Smooth muscle cell (in vitro differentiated cells): ENCODE measurements at regions not wholly inside any gene's neighbourhood (a gene's known extent, or its start where the extent isn't known, plus 50 kb on each side); places are given as distances from the start of the nearest gene placed in this dataset.

Experiments used
- DNase-seq: peaks from one replicate; lab custom pipeline; 2025; ENCODE audit not compliant: unreplicated experiment; lab: John Stamatoyannopoulos, UW
- H2AFZ ChIP-seq: fragments of 200-600 bp; sonication (generic); 2 replicates; pipeline ENCODE4 v1.6.0; 2016; ENCODE audit warnings: antibody characterized with exemption, low read depth, mild to moderate bottlenecking
- H3F3A ChIP-seq: fragments of 200-600 bp; sonication (generic); 2 replicates; pipeline ENCODE4 v1.6.0; 2017; ENCODE audit warnings: antibody characterized with exemption, low read depth
- H3K27ac ChIP-seq: fragments of 200-600 bp; sonication (generic); 2 replicates; pipeline ENCODE4 v1.5.1; 2016; ENCODE audit warnings: low read depth, mild to moderate bottlenecking
- H3K27me3 ChIP-seq: fragments of 200-600 bp; sonication (generic); 2 replicates; pipeline ENCODE4 v1.6.1; 2016; ENCODE audit warnings: low read depth, mild to moderate bottlenecking
- H3K36me3 ChIP-seq: fragments of 200-600 bp; sonication (generic); 2 replicates; pipeline ENCODE4 v1.5.1; 2016; ENCODE audit warnings: low read depth
- H3K4me1 ChIP-seq: fragments of 200-600 bp; sonication (generic); 2 replicates; pipeline ENCODE4 v1.5.1; 2016; ENCODE audit warnings: low read depth
- H3K4me2 ChIP-seq: fragments of 200-600 bp; sonication (generic); 2 replicates; pipeline ENCODE4 v1.6.0; 2016; ENCODE audit warnings: mild to moderate bottlenecking
- H3K4me3 ChIP-seq: fragments of 200-600 bp; sonication (generic); 2 replicates; pipeline ENCODE4 v1.5.1; 2016; ENCODE audit warnings: mild to moderate bottlenecking
- H3K79me2 ChIP-seq: fragments of 200-600 bp; sonication (generic); 2 replicates; pipeline ENCODE4 v1.6.0; 2016; ENCODE audit warnings: low read depth, mild to moderate bottlenecking
- H3K9ac ChIP-seq: fragments of 200-600 bp; sonication (generic); 2 replicates; pipeline ENCODE4 v1.6.0; 2016; ENCODE audit warnings: low read depth
- H3K9me3 ChIP-seq: fragments of 200-600 bp; sonication (generic); replicated peaks from 2 replicates; pipeline ENCODE4 v1.5.1; 2016; ENCODE audit warnings: low read depth
- H4K20me1 ChIP-seq: fragments of 200-600 bp; sonication (generic); 2 replicates; pipeline ENCODE4 v1.6.0; 2016; ENCODE audit warnings: low read depth
- WGBS: methylation state at CpG from one replicate; pipeline ENCODE4 v1.1.7; 2016; ENCODE audit warnings: low lambda C conversion rate; 5-methylcytosine and 5-hydroxymethylcytosine counted together
- TF ChIP-seq, protein P1 (sequence below): fragments of 200-600 bp; sonication (generic); IDR thresholded peaks from 2 replicates; pipeline ENCODE4 v1.5.1; 2017; ENCODE audit warnings: borderline replicate concordance, mild to moderate bottlenecking, antibody characterized with exemption; ENCODE audit not compliant: insufficient read depth, poor library complexity, severe bottlenecking

DNA sequence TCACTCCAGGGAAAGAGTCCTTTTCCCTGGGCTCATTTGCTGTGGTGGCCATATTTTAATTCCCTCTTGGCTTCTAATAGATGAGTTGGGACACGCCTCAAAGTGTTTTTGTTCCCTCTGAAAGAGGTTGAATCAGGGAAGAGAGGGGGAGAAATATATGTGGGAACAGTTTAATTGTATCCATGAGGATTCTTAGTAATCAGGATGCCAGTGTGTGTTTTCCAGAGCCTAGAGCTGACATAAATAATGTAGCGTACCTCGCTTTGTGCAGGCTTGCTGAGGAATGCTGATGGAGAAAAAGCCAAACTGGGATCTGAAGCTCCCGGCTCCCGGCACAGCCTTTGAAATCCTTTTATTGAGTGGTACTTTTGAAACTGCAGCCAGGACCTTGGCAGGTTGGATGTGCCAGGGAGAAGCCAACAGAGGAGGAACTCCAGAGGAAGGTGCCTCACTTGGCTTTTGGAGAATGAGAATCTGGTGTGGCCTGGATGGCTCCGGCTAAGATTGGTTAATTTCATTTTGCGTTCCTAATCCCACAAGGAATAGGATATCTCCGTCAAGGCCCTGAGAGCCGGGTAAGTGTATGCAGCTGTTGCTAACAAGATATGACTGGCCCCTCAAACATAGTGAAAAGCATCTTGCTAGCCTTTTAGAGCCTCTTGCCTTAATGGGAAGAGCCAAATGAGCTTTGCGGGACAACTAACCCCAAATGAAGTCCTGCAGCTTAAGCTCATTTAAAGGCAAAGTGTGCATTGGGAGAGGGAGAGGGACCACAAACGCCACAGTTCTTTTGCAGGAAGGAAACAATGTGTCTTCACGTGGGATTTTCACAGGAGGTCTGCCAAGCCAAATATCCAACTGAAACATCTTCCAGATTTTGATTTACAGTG is 471.1 kb upstream of the WWC1 start:
- WGBS = 63% methylated on average over 12 of the region's 12 CpGs
- no peak overlapping the region for H3K27ac ChIP-seq
- H3K4me3 ChIP-seq = no peak overlapping the region
- TF ChIP-seq, protein P1, sequence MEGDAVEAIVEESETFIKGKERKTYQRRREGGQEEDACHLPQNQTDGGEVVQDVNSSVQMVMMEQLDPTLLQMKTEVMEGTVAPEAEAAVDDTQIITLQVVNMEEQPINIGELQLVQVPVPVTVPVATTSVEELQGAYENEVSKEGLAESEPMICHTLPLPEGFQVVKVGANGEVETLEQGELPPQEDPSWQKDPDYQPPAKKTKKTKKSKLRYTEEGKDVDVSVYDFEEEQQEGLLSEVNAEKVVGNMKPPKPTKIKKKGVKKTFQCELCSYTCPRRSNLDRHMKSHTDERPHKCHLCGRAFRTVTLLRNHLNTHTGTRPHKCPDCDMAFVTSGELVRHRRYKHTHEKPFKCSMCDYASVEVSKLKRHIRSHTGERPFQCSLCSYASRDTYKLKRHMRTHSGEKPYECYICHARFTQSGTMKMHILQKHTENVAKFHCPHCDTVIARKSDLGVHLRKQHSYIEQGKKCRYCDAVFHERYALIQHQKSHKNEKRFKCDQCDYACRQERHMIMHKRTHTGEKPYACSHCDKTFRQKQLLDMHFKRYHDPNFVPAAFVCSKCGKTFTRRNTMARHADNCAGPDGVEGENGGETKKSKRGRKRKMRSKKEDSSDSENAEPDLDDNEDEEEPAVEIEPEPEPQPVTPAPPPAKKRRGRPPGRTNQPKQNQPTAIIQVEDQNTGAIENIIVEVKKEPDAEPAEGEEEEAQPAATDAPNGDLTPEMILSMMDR = no peak
- H2AFZ ChIP-seq = no peak overlapping the region
- H3K4me1 ChIP-seq = peaks cover 13% of the 10 kb centered on the region
- no peaks in the 10 kb centered on the region for H3K79me2 ChIP-seq
- H3K4me2 ChIP-seq = peak overlapping the region; percentile 43
- no peak for DNase-seq
- no peaks in the 10 kb centered on the region for H3K27me3 ChIP-seq
- no peak overlapping the region for H3K9ac ChIP-seq
- no peaks in the 10 kb centered on the region for H4K20me1 ChIP-seq
- no peaks in the 10 kb centered on the region for H3K36me3 ChIP-seq
- H3K9me3 ChIP-seq = no peaks in the 10 kb centered on the region
- H3F3A ChIP-seq = peaks cover 9% of the 10 kb centered on the region

- Histone ChIP-seq H3K79me2 (no peaks in the 10 kb centered on the region), H3F3A (peaks cover 9% of the 10 kb centered on the region), H3K4me3 (no peak overlapping the region), H3K27me3 (no peaks in the 10 kb centered on the region), H4K20me1 (no peaks in the 10 kb centered on the region), H3K9me3 (no peaks in the 10 kb centered on the region), H2AFZ (no peak overlapping the region), H3K4me1 (peaks cover 13% of the 10 kb centered on the region), H3K27ac (no peak overlapping the region), H3K9ac (no peak overlapping the region), H3K36me3 (no peaks in the 10 kb centered on the region), H3K4me2 (peak overlapping the region; percentile 43)
- no peak for DNase-seq
- TF ChIP-seq, protein P1 = no peak
- 19% methylated on average over 2 of the region's 2 CpGs for WGBS
Observed at GRCh38 chr5:167821151-167821550, 470.3 kb upstream of the WWC1 start.

GRCh38 chr5:167821669-167822068 is 469.8 kb upstream of the WWC1 start:
- Histone ChIP-seq H3K4me2 (no peak overlapping the region), H3K4me1 (peaks cover 13% of the 10 kb centered on the region), H3K27ac (no peak overlapping the region), H3K79me2 (no peaks in the 10 kb centered on the region), H4K20me1 (no peaks in the 10 kb centered on the region), H3K9me3 (no peaks in the 10 kb centered on the region), H3K27me3 (no peaks in the 10 kb centered on the region), H3K4me3 (no peak overlapping the region), H3F3A (peaks cover 7% of the 10 kb centered on the region), H3K9ac (no peak overlapping the region), H3K36me3 (no peaks in the 10 kb centered on the region), H2AFZ (no peak overlapping the region)
- 16% methylated on average over 4 of the region's 4 CpGs for WGBS
- no peak for DNase-seq
- TF ChIP-seq, protein P1 = no peak

DNA sequence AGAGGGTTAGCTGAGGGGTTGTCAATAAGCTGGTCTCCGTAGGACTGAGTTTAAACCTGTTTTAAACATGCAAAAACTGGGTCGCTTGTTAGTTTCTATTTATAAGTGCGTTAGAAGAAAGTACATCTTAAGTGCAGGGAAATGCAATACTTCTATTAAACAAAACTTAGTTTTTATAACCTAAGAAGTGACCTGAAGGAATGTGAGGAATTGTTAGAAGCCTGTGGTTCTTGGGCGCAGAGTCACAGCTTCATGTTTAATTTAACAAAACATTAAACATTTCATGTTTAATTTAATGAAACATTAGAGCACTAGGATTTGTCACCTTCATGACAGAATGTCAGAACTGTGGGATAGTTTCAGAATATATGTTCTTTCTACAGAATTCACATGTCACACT is 469.2 kb upstream of the WWC1 start:
- Histone ChIP-seq H3K27me3 (no peaks in the 10 kb centered on the region), H3F3A (peaks cover 4% of the 10 kb centered on the region), H3K9me3 (no peaks in the 10 kb centered on the region), H3K79me2 (no peaks in the 10 kb centered on the region), H3K4me3 (no peak overlapping the region), H3K4me1 (peaks cover 13% of the 10 kb centered on the region), H3K36me3 (no peaks in the 10 kb centered on the region), H2AFZ (no peak overlapping the region), H3K4me2 (no peak overlapping the region), H3K9ac (no peak overlapping the region), H3K27ac (no peak overlapping the region), H4K20me1 (no peaks in the 10 kb centered on the region)
- 91% methylated on average over 4 of the region's 4 CpGs for WGBS
- TF ChIP-seq, protein P1 = no peak
- no peak for DNase-seq
